CD14-positive monocyte (primary cell): ENCODE measurements at regions not wholly inside any gene's neighbourhood (a gene's known extent, or its start where the extent isn't known, plus 50 kb on each side); places are given as distances from the start of the nearest gene placed in this dataset.
"Not testable (repeated sequence)": the region's sequence is repeated elsewhere in the genome, so short reads cannot be mapped to it uniquely, and the experiment has no call there.

Experiments
- DNase-seq, 3 donors: peaks; one replicate each; pipeline ENCODE4 v3.0.0-alpha.2; 2011 to 2022
- H2AFZ ChIP-seq: 2 replicates; pipeline ENCODE4 v1.6.0; 2012; ENCODE audit warnings: mild to moderate bottlenecking, low read depth, low read length, inconsistent platforms; ENCODE audit not compliant: insufficient read depth, poor library complexity, severe bottlenecking
- H3K27ac ChIP-seq, 2 donors: 1 replicate in 1 of 2; 2 replicates in 1 of 2; pipeline ENCODE4 v1.5.1; 2012 to 2013; ENCODE audit warnings: low read length in 2 of 2, control low read depth in 1 of 2, inconsistent platforms in 1 of 2, low read depth in 1 of 2, mild to moderate bottlenecking in 1 of 2
- H3K27me3 ChIP-seq, 2 donors: one replicate each; pipeline versions ENCODE4 v1.6.0 to v1.6.1; 2011 to 2013; ENCODE audit warnings: low read length in 2 of 2; ENCODE audit not compliant: control insufficient read depth in 2 of 2, insufficient read depth in 2 of 2
- H3K36me3 ChIP-seq, 2 donors: replicated peaks in 1 of 2; 1 replicate in 1 of 2; 2 replicates in 1 of 2; pipeline versions ENCODE4 v1.5.1 to v1.6.1; 2012 to 2013; ENCODE audit warnings: low read length in 2 of 2, control low read depth in 1 of 2, inconsistent platforms in 1 of 2, mild to moderate bottlenecking in 1 of 2; ENCODE audit not compliant: insufficient read depth in 2 of 2, control insufficient read depth in 1 of 2
- H3K4me1 ChIP-seq, 2 donors: 1 replicate in 1 of 2; 2 replicates in 1 of 2; pipeline versions ENCODE4 v1.5.1 to v1.6.1; 2012 to 2013; ENCODE audit warnings: low read length in 2 of 2, control low read depth in 1 of 2, inconsistent platforms in 1 of 2, mild to moderate bottlenecking in 1 of 2, moderate library complexity in 1 of 2; ENCODE audit not compliant: insufficient read depth in 2 of 2, control insufficient read depth in 1 of 2
- H3K4me2 ChIP-seq: replicated peaks from 2 replicates; pipeline ENCODE3; 2012; ENCODE audit warnings: low read length, moderate library complexity, mild to moderate bottlenecking; ENCODE audit not compliant: poor library complexity, severe bottlenecking; ENCODE audit errors: extremely low read depth
- H3K4me3 ChIP-seq, 3 experiments: fragments of 200-600 bp in 1 of 3; sonication (generic) in 1 of 3; replicated peaks in 1 of 3; 1 replicate in 2 of 3; 2 replicates in 1 of 3; pipeline ENCODE4 v1.5.1; 2011 to 2013; ENCODE audit warnings: low read length in 3 of 3, mild to moderate bottlenecking in 3 of 3, control low read depth in 2 of 3, low read depth in 2 of 3, inconsistent platforms in 1 of 3, moderate library complexity in 1 of 3
- H3K79me2 ChIP-seq: 2 replicates; pipeline ENCODE4 v1.6.0; 2012; ENCODE audit warnings: mild to moderate bottlenecking, control low read depth, inconsistent platforms, low read length, moderate library complexity; ENCODE audit not compliant: insufficient read depth
- H3K9ac ChIP-seq: 2 replicates; pipeline ENCODE4 v1.6.0; 2017; ENCODE audit warnings: low read length, mild to moderate bottlenecking; ENCODE audit not compliant: insufficient read depth, poor library complexity, severe bottlenecking
- H3K9me3 ChIP-seq, 2 donors: replicated peaks in 1 of 2; 1 replicate in 1 of 2; 2 replicates in 1 of 2; pipeline versions ENCODE4 v1.5.1 to v1.6.1; 2012 to 2013; ENCODE audit warnings: low read length in 2 of 2, control low read depth in 1 of 2; ENCODE audit not compliant: control insufficient read depth in 1 of 2, insufficient read depth in 1 of 2
- H4K20me1 ChIP-seq: 2 replicates; pipeline ENCODE4 v1.6.0; 2012; ENCODE audit warnings: mild to moderate bottlenecking, low read length, control low read depth, moderate library complexity; ENCODE audit not compliant: insufficient read depth
- H3K27ac Mint-ChIP-seq, 7 donors: one replicate each; pipeline ENCODE4 v1.8.0; 2020; ENCODE audit warnings: mild to moderate bottlenecking in 7 of 7, mixed read lengths in 7 of 7, moderate library complexity in 6 of 7, inconsistent platforms in 2 of 7
- H3K27me3 Mint-ChIP-seq, 3 donors: one replicate each; pipeline ENCODE4 v1.8.0; 2021 to 2022; ENCODE audit warnings: low read depth in 3 of 3, mild to moderate bottlenecking in 3 of 3, mixed read lengths in 3 of 3, moderate library complexity in 3 of 3, inconsistent platforms in 1 of 3
- H3K36me3 Mint-ChIP-seq, 2 donors: one replicate each; pipeline ENCODE4 v1.8.0; 2020; ENCODE audit warnings: mixed read lengths in 2 of 2, inconsistent platforms in 1 of 2, mild to moderate bottlenecking in 1 of 2
- H3K4me1 Mint-ChIP-seq: one replicate; pipeline ENCODE4 v1.8.0; 2020; ENCODE audit warnings: mild to moderate bottlenecking, mixed read lengths
- H3K4me3 Mint-ChIP-seq, 2 donors: one replicate each; pipeline ENCODE4 v1.8.0; 2020; ENCODE audit warnings: mild to moderate bottlenecking in 2 of 2, mixed read lengths in 2 of 2, moderate library complexity in 1 of 2
- H3K9me3 Mint-ChIP-seq, 7 donors: one replicate each; pipeline ENCODE4 v1.8.0; 2020 to 2022; ENCODE audit warnings: mixed read lengths in 7 of 7, mild to moderate bottlenecking in 6 of 7, moderate library complexity in 6 of 7, inconsistent platforms in 2 of 7
- CTCF ChIP-seq: fragments of 200-600 bp; IDR thresholded peaks from one replicate; pipeline ENCODE4 v1.8.0; 2022; ENCODE audit warnings: antibody characterized with exemption, mild to moderate bottlenecking
- WGBS: methylation state at CpG from one replicate; pipeline ENCODE4 v1.1.5; 2013; ENCODE audit warnings: missing lambda C conversion rate; ENCODE audit not compliant: insufficient coverage; 5-methylcytosine and 5-hydroxymethylcytosine counted together
- intact Hi-C, 2 donors: fragments of 100-400 bp; cut with micrococcal nuclease; formaldehyde crosslinking; loops; one replicate each; pipeline versions ENCODE4 v1.15.0 to v1.15.1; 2023

GRCh38 chr14:25680934-25681333 is 631.0 kb upstream of the STXBP6 start:
- 93% methylated on average over 14 of the region's 16 CpGs for WGBS

GRCh38 chr14:25680511-25680910 is 630.6 kb upstream of the STXBP6 start:
- H3K4me1 Mint-ChIP-seq, H3K27ac ChIP-seq, H3K4me2 ChIP-seq, H3K4me1 ChIP-seq, H3K27me3 Mint-ChIP-seq, H2AFZ ChIP-seq, H3K4me3 ChIP-seq, intact Hi-C loops, H3K36me3 ChIP-seq, H3K79me2 ChIP-seq, H3K27me3 ChIP-seq, DNase-seq, H3K4me3 Mint-ChIP-seq, H3K27ac Mint-ChIP-seq, H3K9ac ChIP-seq, H3K36me3 Mint-ChIP-seq, H4K20me1 ChIP-seq: not testable (repeated sequence)
- 100% methylated on average over 2 of the region's 4 CpGs for WGBS
- H3K9me3 Mint-ChIP-seq = peaks cover 3 to 20% (median 11%) of the 10 kb centered on the region in 7 donors
- H3K9me3 ChIP-seq = peaks cover 18 to 19% of the 10 kb centered on the region in 2 donors

More at GRCh38 chr14:25680934-25681333, 631.0 kb upstream of the STXBP6 start:
- Mint-ChIP-seq H3K4me3 (no peak overlapping the region), H3K4me1 (no peaks in the 10 kb centered on the region), H3K9me3 (peaks cover 3 to 20% (median 11%) of the 10 kb centered on the region in 7 donors), H3K27me3 (peaks cover 0 to 2% (median 0%) of the 10 kb centered on the region in 3 donors), H3K27ac (no peak overlapping the region), H3K36me3 (no peaks in the 10 kb centered on the region)
- Histone ChIP-seq H4K20me1 (no peaks in the 10 kb centered on the region), H3K79me2 (no peaks in the 10 kb centered on the region), H3K36me3 (no peaks in the 10 kb centered on the region), H3K27me3 (no peaks in the 10 kb centered on the region), H3K9ac (no peak overlapping the region), H3K4me2 (no peak overlapping the region), H3K27ac (no peak overlapping the region), H3K4me1 (no peaks in the 10 kb centered on the region), H3K9me3 (peaks cover 18 to 19% of the 10 kb centered on the region in 2 donors), H3K4me3 (no peak overlapping the region), H2AFZ (no peak overlapping the region)
- no peak for DNase-seq
- intact Hi-C loops = no loop called here
- no peak for TF ChIP-seq CTCF
